ENCODE measurements at regions not wholly inside any gene's neighbourhood (a gene's known extent, or its start where the extent isn't known, plus 50 kb on each side); places are given as distances from the start of the nearest gene placed in this dataset.

DNA sequence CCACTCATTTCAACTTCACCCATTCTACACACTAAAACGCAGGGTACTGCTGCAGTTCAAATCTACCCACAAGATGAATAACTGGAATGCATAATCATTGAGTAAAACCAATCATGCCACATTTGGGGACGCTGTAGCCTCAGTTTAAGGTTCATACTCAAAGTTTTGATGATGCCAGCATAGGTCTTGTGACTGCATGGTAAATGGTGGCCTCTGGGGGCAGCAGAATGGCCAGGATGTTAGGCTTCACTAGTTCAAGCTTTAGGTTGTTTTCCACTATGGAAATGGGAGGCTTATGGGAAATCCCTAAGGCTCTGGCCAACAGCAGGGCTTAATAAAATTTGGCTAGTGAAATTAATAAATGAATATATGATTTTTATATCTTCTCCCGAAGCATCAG lies 104.3 kb upstream of the TSC22D2 start:
- no peaks in the 10 kb centered on the region for H3K4me1 ChIP-seq
- intact Hi-C loops (cut with DNase I), result loop anchor here in 1 of 10 donors (5.0 kb wide), 1 partner anchor 39 kb away; no protein-coding TSS in a partner anchor
- H3K36me3 ChIP-seq, result no peaks in the 10 kb centered on the region
- no peak for TF ChIP-seq POLR2A (IDR thresholded peaks at IDR 0.05)
- TF ChIP-seq, protein P1, sequence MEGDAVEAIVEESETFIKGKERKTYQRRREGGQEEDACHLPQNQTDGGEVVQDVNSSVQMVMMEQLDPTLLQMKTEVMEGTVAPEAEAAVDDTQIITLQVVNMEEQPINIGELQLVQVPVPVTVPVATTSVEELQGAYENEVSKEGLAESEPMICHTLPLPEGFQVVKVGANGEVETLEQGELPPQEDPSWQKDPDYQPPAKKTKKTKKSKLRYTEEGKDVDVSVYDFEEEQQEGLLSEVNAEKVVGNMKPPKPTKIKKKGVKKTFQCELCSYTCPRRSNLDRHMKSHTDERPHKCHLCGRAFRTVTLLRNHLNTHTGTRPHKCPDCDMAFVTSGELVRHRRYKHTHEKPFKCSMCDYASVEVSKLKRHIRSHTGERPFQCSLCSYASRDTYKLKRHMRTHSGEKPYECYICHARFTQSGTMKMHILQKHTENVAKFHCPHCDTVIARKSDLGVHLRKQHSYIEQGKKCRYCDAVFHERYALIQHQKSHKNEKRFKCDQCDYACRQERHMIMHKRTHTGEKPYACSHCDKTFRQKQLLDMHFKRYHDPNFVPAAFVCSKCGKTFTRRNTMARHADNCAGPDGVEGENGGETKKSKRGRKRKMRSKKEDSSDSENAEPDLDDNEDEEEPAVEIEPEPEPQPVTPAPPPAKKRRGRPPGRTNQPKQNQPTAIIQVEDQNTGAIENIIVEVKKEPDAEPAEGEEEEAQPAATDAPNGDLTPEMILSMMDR (IDR thresholded peaks at IDR 0.05), result peak in 5 of 12 donors; percentile 13 to 28 (median 22)
- no peak for DNase-seq
- H3K9me3 ChIP-seq, result no peaks in the 10 kb centered on the region
- no peaks in the 10 kb centered on the region for H3K27me3 ChIP-seq
- 86 to 90% (median 89%) methylated on average over 3 of the region's 3 CpGs for WGBS, 4 donors
- ATAC-seq, result no peak
- no peak overlapping the region for H3K27ac ChIP-seq
- no peak overlapping the region for H3K4me3 ChIP-seq

DNA sequence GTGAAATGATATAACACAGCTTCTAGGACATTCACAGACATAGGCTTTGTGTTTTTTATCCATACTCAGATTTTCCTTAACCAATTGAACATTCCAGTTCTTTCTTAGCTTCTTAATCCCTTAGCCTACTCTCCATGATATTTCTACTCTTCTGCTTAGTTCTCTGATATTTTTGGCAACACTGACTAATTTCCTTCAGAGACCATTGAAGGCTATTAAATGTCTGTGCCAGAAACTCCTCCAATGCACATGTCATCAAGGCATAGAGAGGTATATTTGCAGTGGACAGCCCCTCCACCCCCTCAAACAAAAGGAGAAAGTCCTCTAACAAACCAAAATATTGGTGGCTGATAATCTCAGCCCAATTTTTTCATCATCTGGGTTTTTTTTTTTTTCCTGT lies 105.9 kb upstream of the TSC22D2 start:
- TF ChIP-seq POLR2A (IDR thresholded peaks at IDR 0.05), result no peak
- TF ChIP-seq, protein P1 (IDR thresholded peaks at IDR 0.05), result no peak
- Histone ChIP-seq H3K4me3 (no peak overlapping the region), H3K9me3 (no peaks in the 10 kb centered on the region), H3K4me1 (no peaks in the 10 kb centered on the region), H3K27ac (no peak overlapping the region), H3K36me3 (no peaks in the 10 kb centered on the region), H3K27me3 (no peaks in the 10 kb centered on the region)
- intact Hi-C loops (cut with DNase I), result loop anchor here in 1 of 10 donors (5.0 kb wide), 1 partner anchor 40 kb away; no protein-coding TSS in a partner anchor
- no peak for DNase-seq
- ATAC-seq, result no peak

DNA sequence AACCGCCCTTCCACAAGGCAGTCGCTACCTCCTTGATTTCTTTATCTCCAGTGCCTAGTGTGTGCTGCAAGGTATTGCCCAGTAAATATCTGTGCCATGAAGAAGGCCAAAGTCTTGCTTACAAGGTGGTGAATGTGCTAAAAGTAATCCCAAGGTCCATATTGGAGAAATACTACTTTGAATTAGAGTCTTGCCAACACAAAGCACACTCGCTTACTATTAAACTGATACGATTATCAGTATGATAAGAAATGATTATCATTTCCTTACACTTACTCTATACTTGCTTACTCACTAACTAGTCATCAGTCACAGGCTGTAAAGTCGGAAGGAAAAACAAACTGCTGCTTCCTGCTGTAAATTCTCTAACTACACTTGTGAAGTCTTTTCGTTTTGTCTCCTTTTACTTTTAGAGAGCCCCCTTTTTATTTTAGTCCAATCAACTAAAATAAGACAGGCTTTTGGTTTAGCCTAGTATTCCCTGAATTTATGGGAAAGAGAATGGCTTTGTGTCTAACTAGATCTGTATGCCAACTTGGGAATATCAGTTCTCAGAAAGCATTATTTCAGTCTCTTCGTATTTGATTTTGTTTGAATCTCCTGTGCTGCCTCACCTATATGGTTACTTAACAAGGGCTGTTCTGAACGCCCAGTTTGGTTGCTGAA lies 107.1 kb upstream of the TSC22D2 start:
- H3K36me3 ChIP-seq, result no peaks in the 10 kb centered on the region
- no peak for DNase-seq
- H3K4me3 ChIP-seq, result no peak overlapping the region
- no peak overlapping the region for H3K27ac ChIP-seq
- no peaks in the 10 kb centered on the region for H3K27me3 ChIP-seq
- ATAC-seq, result no peak
- 79 to 89% (median 86%) methylated on average over 8 of the region's 8 CpGs for WGBS, 4 donors
- intact Hi-C loops (cut with DNase I), result loop anchor here in 1 of 10 donors (5.0 kb wide), 1 partner anchor 41 kb away; no protein-coding TSS in a partner anchor
- H3K4me1 ChIP-seq, result no peaks in the 10 kb centered on the region
- no peak for TF ChIP-seq POLR2A (IDR thresholded peaks at IDR 0.05)
- TF ChIP-seq, protein P1 (IDR thresholded peaks at IDR 0.05), result no peak
- no peaks in the 10 kb centered on the region for H3K9me3 ChIP-seq

DNA sequence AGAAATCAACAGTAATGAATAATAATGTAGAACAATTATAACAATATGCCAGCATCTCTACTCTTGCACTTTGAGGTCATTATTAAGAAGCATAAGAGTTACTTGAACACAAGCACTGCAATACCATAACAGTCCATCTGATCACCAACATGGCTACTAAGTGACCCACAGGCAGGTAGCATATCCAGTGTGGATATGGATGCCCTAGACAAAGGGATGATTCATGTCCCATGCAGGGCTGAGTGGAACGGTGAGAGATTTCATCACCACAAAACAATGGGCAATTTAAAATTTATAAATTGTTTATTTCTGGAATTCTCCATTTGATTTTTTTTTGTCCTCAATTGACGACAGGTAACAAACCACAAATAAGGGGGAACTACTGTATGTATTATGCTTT lies 107.7 kb upstream of the TSC22D2 start:
- ATAC-seq (no peak), DNase-seq (no peak)
- WGBS, 4 donors, result 70 to 93% (median 75%) methylated on average over 2 of the region's 2 CpGs

More for the DNA sequence above, 107.7 kb upstream of the TSC22D2 start:
- no peak overlapping the region for H3K4me3 ChIP-seq
- no peaks in the 10 kb centered on the region for H3K9me3 ChIP-seq
- no peak overlapping the region for H3K27ac ChIP-seq
- intact Hi-C loops (cut with DNase I), result loop anchor here in 1 of 10 donors (5.0 kb wide), 1 partner anchor 42 kb away; no protein-coding TSS in a partner anchor
- no peaks in the 10 kb centered on the region for H3K27me3 ChIP-seq
- H3K36me3 ChIP-seq, result no peaks in the 10 kb centered on the region
- H3K4me1 ChIP-seq, result no peaks in the 10 kb centered on the region
- no peak for TF ChIP-seq POLR2A (IDR thresholded peaks at IDR 0.05)
- TF ChIP-seq, protein P1 (IDR thresholded peaks at IDR 0.05), result no peak
